HCT116 (cell line): ENCODE measurements at regions not wholly inside any gene's neighbourhood (a gene's known extent, or its start where the extent isn't known, plus 50 kb on each side); places are given as distances from the start of the nearest gene placed in this dataset.

ENCODE experiments used
- ATAC-seq: fragments of 200-7000 bp; cut with Tn5 transposase; 2 replicates; pipeline ENCODE4 v1.9.1; 2020; ENCODE audit warnings: mild to moderate bottlenecking, moderate library complexity
- BruUV-seq: library from RNA; stranded (reverse); fragments of 400-500 nt; replicated peaks from 2 replicates; lab custom pipeline; 2021; lab: Mats Ljungman, UMichigan
- CTCF ChIA-PET: fragments of 300-600 bp; sonication (Branson Sonifier 250); formaldehyde crosslinking; loops from one replicate; lab custom pipeline; 2021; ENCODE audit warnings: antibody characterized with exemption; lab: Charles Lee
- POLR2A ChIA-PET: fragments of 300-600, 350-600 bp; sonication (Branson Sonifier 250); formaldehyde crosslinking; loops from one replicate; lab custom pipeline; 2021; ENCODE audit warnings: antibody characterized with exemption; lab: Charles Lee
- RAD21 ChIA-PET, 2 experiments: fragments of 300-600 bp; sonication (Branson Sonifier 250); formaldehyde crosslinking; loops; one replicate each; lab custom pipeline; 2023; ENCODE audit warnings: low total read pairs in 2 of 2; ENCODE audit not compliant: uncharacterized antibody in 2 of 2, unreplicated experiment in 2 of 2, low non-redundant PET in 1 of 2; lab: Charles Lee
- DNase-seq: peaks from one replicate; pipeline ENCODE4 v3.0.0-alpha.2; 2010; ENCODE audit warnings: low read depth, low spot score
- H2AFZ ChIP-seq: fragments of 200-600 bp; shearing (Covaris generic), sonication (generic); 2 replicates; pipeline ENCODE4 v1.6.1; 2017; ENCODE audit warnings: low read depth, mixed run types, mixed read lengths, antibody characterized with exemption, low read length; ENCODE audit not compliant: poor library complexity, severe bottlenecking
- H3K27ac ChIP-seq: 2 replicates; pipeline ENCODE4 v1.5.1; 2012; ENCODE audit warnings: low read depth, low read length
- H3K27me3 ChIP-seq: fragments of 200-600 bp; sonication (generic); 2 replicates; pipeline ENCODE4 v1.6.1; 2016; ENCODE audit warnings: mixed run types, low read length, mixed read lengths; ENCODE audit not compliant: insufficient read depth
- H3K36me3 ChIP-seq, 2 experiments: fragments of 200-500 bp in 1 of 2; fragments of 200-600 bp in 1 of 2; sonication (Bioruptor generic) in 1 of 2; sonication (generic) in 1 of 2; 2 replicates each; pipeline versions ENCODE4 v1.5.1 to v1.6.1; 2014 to 2016; ENCODE audit warnings: low read length in 2 of 2, inconsistent platforms in 1 of 2, mixed read lengths in 1 of 2, mixed run types in 1 of 2; ENCODE audit not compliant: insufficient read depth in 2 of 2, control insufficient read depth in 1 of 2
- H3K4me1 ChIP-seq, 2 experiments: fragments of 200-600 bp in 1 of 2; sonication (generic) in 1 of 2; 2 replicates each; pipeline versions ENCODE4 v1.5.1 to v1.6.1; 2012 to 2017; ENCODE audit warnings: low read length in 2 of 2, inconsistent platforms in 1 of 2, mild to moderate bottlenecking in 1 of 2, mixed read lengths in 1 of 2, mixed run types in 1 of 2, moderate library complexity in 1 of 2; ENCODE audit not compliant: insufficient read depth in 2 of 2, control insufficient read depth in 1 of 2
- H3K4me2 ChIP-seq: fragments of 200-600 bp; sonication (generic); 2 replicates; pipeline ENCODE4 v1.6.1; 2017; ENCODE audit warnings: mixed run types, low read length, mixed read lengths
- H3K4me3 ChIP-seq, 2 experiments: fragments of 200-600 bp in 1 of 2; sonication (generic) in 1 of 2; replicated peaks in 1 of 2; 2 replicates each; pipeline ENCODE4 v1.5.1; 2011 to 2016; ENCODE audit warnings: low read length in 2 of 2, control low read depth in 1 of 2, low read depth in 1 of 2, mild to moderate bottlenecking in 1 of 2, mixed read lengths in 1 of 2, mixed run types in 1 of 2
- H3K79me2 ChIP-seq: fragments of 200-600 bp; sonication (generic); 2 replicates; pipeline ENCODE4 v1.6.1; 2017; ENCODE audit warnings: mild to moderate bottlenecking, mixed run types, low read length, moderate library complexity, mixed read lengths; ENCODE audit not compliant: insufficient read depth
- H3K9ac ChIP-seq: fragments of 200-600 bp; sonication (generic); 2 replicates; pipeline ENCODE4 v1.6.1; 2016; ENCODE audit warnings: low read length, mixed read lengths
- H3K9me2 ChIP-seq: fragments of 200-600 bp; sonication (generic), shearing (Covaris generic); 2 replicates; pipeline ENCODE4 v1.6.1; 2017; ENCODE audit warnings: mixed run types, mild to moderate bottlenecking, moderate library complexity; ENCODE audit not compliant: insufficient read depth
- H3K9me3 ChIP-seq, 2 experiments: fragments of 200-500 bp in 1 of 2; fragments of 200-600 bp in 1 of 2; sonication (Bioruptor generic) in 1 of 2; sonication (generic) in 1 of 2; 2 replicates each; pipeline ENCODE4 v1.6.1; 2014 to 2017; ENCODE audit warnings: low read length in 2 of 2, mixed read lengths in 2 of 2, inconsistent platforms in 1 of 2, low read depth in 1 of 2, mild to moderate bottlenecking in 1 of 2, mixed run types in 1 of 2, moderate library complexity in 1 of 2; ENCODE audit not compliant: control insufficient read depth in 1 of 2, insufficient read depth in 1 of 2
- H4K20me1 ChIP-seq: fragments of 200-600 bp; sonication (generic), shearing (Covaris generic); 2 replicates; pipeline ENCODE4 v1.6.1; 2017; ENCODE audit warnings: mixed run types, mild to moderate bottlenecking, moderate library complexity; ENCODE audit not compliant: insufficient read depth
- CEBPB ChIP-seq: IDR thresholded peaks from 2 replicates; pipeline ENCODE4 v1.6.1; 2012; ENCODE audit warnings: low read depth
- EGR1 ChIP-seq: IDR thresholded peaks from 2 replicates; pipeline ENCODE4 v1.6.1; 2012; ENCODE audit warnings: low read depth
- ELF1 ChIP-seq: IDR thresholded peaks from 2 replicates; pipeline ENCODE4 v1.6.1; 2012; ENCODE audit warnings: low read depth, borderline replicate concordance
- EZH2 ChIP-seq: fragments of 200-600 bp; sonication (generic); IDR thresholded peaks from 2 replicates; pipeline ENCODE4 v1.6.1; 2017; ENCODE audit warnings: antibody characterized with exemption, mixed run types
- EZH2phosphoT487 ChIP-seq: fragments of 200-600 bp; IDR thresholded peaks from 2 replicates; pipeline ENCODE4 v1.6.1; 2018; ENCODE audit warnings: antibody characterized with exemption, borderline replicate concordance
- FOSL1 ChIP-seq: IDR thresholded peaks from 2 replicates; pipeline ENCODE4 v1.6.1; 2012; ENCODE audit warnings: low read depth
- JUND ChIP-seq: IDR thresholded peaks from 2 replicates; pipeline ENCODE4 v1.6.1; 2012
- MAX ChIP-seq: IDR thresholded peaks from 2 replicates; pipeline ENCODE4 v1.6.1; 2012
- POLR2A ChIP-seq: IDR thresholded peaks from 2 replicates; pipeline ENCODE4 v1.7.0; 2011; ENCODE audit warnings: borderline replicate concordance; ENCODE audit not compliant: insufficient read depth, insufficient read length; ENCODE audit errors: extremely low read depth
- RAD21 ChIP-seq: IDR thresholded peaks from 2 replicates; pipeline ENCODE4 v1.6.1; 2012; ENCODE audit warnings: low read depth, mild to moderate bottlenecking
- SP1 ChIP-seq: IDR thresholded peaks from 2 replicates; pipeline ENCODE4 v1.6.1; 2012; ENCODE audit warnings: low read depth
- SRF ChIP-seq: IDR thresholded peaks from 2 replicates; pipeline ENCODE4 v1.6.1; 2012; ENCODE audit warnings: low read depth
- TCF7L2 ChIP-seq: IDR thresholded peaks from 2 replicates; pipeline ENCODE4 v1.7.0; 2011; ENCODE audit warnings: borderline replicate concordance, inconsistent platforms; ENCODE audit not compliant: insufficient read depth, insufficient read length; ENCODE audit errors: extremely low read depth
- YY1 ChIP-seq: IDR thresholded peaks from 2 replicates; pipeline ENCODE4 v1.6.1; 2011; ENCODE audit warnings: low read length, low read depth, moderate library complexity, mild to moderate bottlenecking; ENCODE audit not compliant: insufficient replicate concordance; ENCODE audit errors: extremely low read depth
- ZFX ChIP-seq: fragments of 450-650 bp; IDR thresholded peaks from 2 replicates; pipeline ENCODE4 v1.6.1; 2017
- ZNF274 ChIP-seq: fragments of 200-500 bp; sonication (Bioruptor generic); IDR thresholded peaks from 2 replicates; pipeline ENCODE4 v1.6.1; 2014; ENCODE audit warnings: mild to moderate bottlenecking, low read depth, low read length, inconsistent platforms
- intact Hi-C: fragments of 100-400 bp; cut with micrococcal nuclease; formaldehyde crosslinking; loops from 2 replicates; pipeline ENCODE4 v1.10.0; 2022
- TF ChIP-seq, protein P1 (sequence below), 3 experiments: fragments of 200-600 bp in 1 of 3; sonication (generic) in 1 of 3; IDR thresholded peaks in 2 of 3; conservative IDR thresholded peaks in 1 of 3; 2 replicates each; pipeline ENCODE4 v1.5.1; 2012 to 2017; ENCODE audit warnings: low read depth in 2 of 3, low read length in 2 of 3, antibody characterized with exemption in 1 of 3, borderline replicate concordance in 1 of 3, control low read depth in 1 of 3, mild to moderate bottlenecking in 1 of 3, mixed read lengths in 1 of 3, mixed run types in 1 of 3, moderate library complexity in 1 of 3; ENCODE audit not compliant: insufficient read depth in 1 of 3
- TF ChIP-seq, protein P2 (sequence below): IDR thresholded peaks from 2 replicates; pipeline ENCODE4 v1.6.1; 2011; ENCODE audit warnings: mild to moderate bottlenecking, low read length, moderate library complexity; ENCODE audit not compliant: insufficient replicate concordance; ENCODE audit errors: extremely low read depth
- TF ChIP-seq, protein P3 (sequence below): IDR thresholded peaks from 2 replicates; pipeline ENCODE4 v1.6.1; 2012; ENCODE audit warnings: low read depth

DNA sequence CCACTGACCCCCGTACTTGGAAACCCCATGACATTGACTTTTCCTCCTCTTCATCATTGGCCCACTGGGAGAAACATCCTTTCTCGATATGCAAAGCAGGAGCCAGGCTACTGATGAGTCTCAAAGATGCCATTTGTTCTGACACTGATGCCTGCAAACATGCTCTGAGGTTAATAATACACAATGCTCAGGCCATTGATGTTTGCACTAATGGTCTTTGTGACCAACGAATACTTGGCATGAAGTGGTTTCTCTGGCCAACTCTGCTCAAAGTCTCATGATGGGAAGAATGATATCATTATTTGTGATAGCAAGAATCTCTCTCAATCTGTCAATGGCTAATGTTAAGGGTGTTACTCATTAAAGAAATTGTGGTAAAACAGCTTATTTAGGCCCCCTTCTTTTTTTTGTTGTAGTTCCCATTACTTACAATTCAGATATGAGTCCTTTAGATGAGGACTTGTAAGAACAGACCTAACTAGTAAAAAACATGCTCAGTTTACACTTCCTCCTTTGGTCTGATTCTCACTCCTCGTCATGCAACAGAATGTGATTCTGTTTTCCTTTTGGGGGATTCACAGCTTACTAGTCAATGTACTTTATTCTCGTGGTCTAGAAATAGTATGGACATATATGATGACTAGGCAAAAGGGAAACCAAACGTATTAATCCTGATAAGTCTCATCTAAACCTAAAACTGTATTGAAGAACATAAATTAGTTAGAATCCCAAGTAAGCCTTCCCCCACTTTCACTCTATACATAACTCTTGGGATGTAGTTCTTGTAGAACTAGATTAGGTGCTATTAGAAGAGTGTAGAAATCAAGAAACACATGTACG, 488.8 kb upstream of the DPPA4 start:
- Histone ChIP-seq H3K9me3 (no peaks in the 10 kb centered on the region), H3K27me3 (no peaks in the 10 kb centered on the region), H3K27ac (no peak overlapping the region), H3K4me2 (no peak overlapping the region), H3K9ac (no peak overlapping the region), H3K4me3 (no peak overlapping the region), H2AFZ (no peak overlapping the region), H3K4me1 (no peaks in the 10 kb centered on the region), H3K36me3 (no peaks in the 10 kb centered on the region), H4K20me1 (no peaks in the 10 kb centered on the region), H3K9me2 (no peaks in the 10 kb centered on the region), H3K79me2 (no peaks in the 10 kb centered on the region)
- intact Hi-C loops, result no loop called here
- ChIA-PET CTCF (no interaction called here), RAD21 (no interaction called here), POLR2A (no interaction called here)
- no peak for DNase-seq
- no peak for ATAC-seq
- TF ChIP-seq MAX (no peak), YY1 (no peak), EZH2phosphoT487 (no peak), JUND (no peak), EGR1 (no peak), EZH2 (no peak), POLR2A (no peak), ELF1 (no peak), ZFX (no peak), RAD21 (no peak), SP1 (no peak), TCF7L2 (no peak), SRF (no peak), FOSL1 (no peak), CEBPB (no peak), ZNF274 (no peak)
- TF ChIP-seq, protein P1, sequence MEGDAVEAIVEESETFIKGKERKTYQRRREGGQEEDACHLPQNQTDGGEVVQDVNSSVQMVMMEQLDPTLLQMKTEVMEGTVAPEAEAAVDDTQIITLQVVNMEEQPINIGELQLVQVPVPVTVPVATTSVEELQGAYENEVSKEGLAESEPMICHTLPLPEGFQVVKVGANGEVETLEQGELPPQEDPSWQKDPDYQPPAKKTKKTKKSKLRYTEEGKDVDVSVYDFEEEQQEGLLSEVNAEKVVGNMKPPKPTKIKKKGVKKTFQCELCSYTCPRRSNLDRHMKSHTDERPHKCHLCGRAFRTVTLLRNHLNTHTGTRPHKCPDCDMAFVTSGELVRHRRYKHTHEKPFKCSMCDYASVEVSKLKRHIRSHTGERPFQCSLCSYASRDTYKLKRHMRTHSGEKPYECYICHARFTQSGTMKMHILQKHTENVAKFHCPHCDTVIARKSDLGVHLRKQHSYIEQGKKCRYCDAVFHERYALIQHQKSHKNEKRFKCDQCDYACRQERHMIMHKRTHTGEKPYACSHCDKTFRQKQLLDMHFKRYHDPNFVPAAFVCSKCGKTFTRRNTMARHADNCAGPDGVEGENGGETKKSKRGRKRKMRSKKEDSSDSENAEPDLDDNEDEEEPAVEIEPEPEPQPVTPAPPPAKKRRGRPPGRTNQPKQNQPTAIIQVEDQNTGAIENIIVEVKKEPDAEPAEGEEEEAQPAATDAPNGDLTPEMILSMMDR (IDR thresholded peaks at IDR 0.05 in 2 of 3, conservative IDR thresholded peaks at IDR 0.05 in 1 of 3; ENCODE audit: borderline replicate concordance in 1 of 3, insufficient read depth in 1 of 3, low read depth in 2 of 3, low read length in 2 of 3), result no peak
- TF ChIP-seq, protein P2, sequence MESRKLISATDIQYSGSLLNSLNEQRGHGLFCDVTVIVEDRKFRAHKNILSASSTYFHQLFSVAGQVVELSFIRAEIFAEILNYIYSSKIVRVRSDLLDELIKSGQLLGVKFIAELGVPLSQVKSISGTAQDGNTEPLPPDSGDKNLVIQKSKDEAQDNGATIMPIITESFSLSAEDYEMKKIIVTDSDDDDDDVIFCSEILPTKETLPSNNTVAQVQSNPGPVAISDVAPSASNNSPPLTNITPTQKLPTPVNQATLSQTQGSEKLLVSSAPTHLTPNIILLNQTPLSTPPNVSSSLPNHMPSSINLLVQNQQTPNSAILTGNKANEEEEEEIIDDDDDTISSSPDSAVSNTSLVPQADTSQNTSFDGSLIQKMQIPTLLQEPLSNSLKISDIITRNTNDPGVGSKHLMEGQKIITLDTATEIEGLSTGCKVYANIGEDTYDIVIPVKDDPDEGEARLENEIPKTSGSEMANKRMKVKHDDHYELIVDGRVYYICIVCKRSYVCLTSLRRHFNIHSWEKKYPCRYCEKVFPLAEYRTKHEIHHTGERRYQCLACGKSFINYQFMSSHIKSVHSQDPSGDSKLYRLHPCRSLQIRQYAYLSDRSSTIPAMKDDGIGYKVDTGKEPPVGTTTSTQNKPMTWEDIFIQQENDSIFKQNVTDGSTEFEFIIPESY, result no peak
- TF ChIP-seq, protein P3, sequence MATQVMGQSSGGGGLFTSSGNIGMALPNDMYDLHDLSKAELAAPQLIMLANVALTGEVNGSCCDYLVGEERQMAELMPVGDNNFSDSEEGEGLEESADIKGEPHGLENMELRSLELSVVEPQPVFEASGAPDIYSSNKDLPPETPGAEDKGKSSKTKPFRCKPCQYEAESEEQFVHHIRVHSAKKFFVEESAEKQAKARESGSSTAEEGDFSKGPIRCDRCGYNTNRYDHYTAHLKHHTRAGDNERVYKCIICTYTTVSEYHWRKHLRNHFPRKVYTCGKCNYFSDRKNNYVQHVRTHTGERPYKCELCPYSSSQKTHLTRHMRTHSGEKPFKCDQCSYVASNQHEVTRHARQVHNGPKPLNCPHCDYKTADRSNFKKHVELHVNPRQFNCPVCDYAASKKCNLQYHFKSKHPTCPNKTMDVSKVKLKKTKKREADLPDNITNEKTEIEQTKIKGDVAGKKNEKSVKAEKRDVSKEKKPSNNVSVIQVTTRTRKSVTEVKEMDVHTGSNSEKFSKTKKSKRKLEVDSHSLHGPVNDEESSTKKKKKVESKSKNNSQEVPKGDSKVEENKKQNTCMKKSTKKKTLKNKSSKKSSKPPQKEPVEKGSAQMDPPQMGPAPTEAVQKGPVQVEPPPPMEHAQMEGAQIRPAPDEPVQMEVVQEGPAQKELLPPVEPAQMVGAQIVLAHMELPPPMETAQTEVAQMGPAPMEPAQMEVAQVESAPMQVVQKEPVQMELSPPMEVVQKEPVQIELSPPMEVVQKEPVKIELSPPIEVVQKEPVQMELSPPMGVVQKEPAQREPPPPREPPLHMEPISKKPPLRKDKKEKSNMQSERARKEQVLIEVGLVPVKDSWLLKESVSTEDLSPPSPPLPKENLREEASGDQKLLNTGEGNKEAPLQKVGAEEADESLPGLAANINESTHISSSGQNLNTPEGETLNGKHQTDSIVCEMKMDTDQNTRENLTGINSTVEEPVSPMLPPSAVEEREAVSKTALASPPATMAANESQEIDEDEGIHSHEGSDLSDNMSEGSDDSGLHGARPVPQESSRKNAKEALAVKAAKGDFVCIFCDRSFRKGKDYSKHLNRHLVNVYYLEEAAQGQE, result no peak
- no TSS peak for BruUV-seq
